OCI-LY7 (cell line): ENCODE measurements at regions not wholly inside any gene's neighbourhood (a gene's known extent, or its start where the extent isn't known, plus 50 kb on each side); places are given as distances from the start of the nearest gene placed in this dataset.

Source experiments
- BruUV-seq: library from RNA; stranded (reverse); fragments of 400-500 nt; replicated peaks from 2 replicates; lab custom pipeline; 2021; lab: Mats Ljungman, UMichigan
- CTCF ChIA-PET: fragments of 300-600 bp; sonication (Branson Sonifier 250); formaldehyde crosslinking; loops from one replicate; lab custom pipeline; 2022; ENCODE audit warnings: antibody characterized with exemption; ENCODE audit not compliant: unreplicated experiment; lab: Charles Lee
- POLR2A ChIA-PET: fragments of 300-600 bp; sonication (Branson Sonifier 250); formaldehyde crosslinking; loops from one replicate; lab custom pipeline; 2022; ENCODE audit warnings: antibody characterized with exemption; lab: Charles Lee
- DNase-seq: peaks from one replicate; pipeline ENCODE4 v3.0.0-alpha.2; 2015; ENCODE audit warnings: low spot score
- H2AFZ ChIP-seq: fragments of 200-600 bp; sonication (generic), shearing (Covaris generic); 2 replicates; pipeline ENCODE4 v1.6.1; 2014; ENCODE audit warnings: mild to moderate bottlenecking, antibody characterized with exemption, low read length, moderate library complexity
- H3K27ac ChIP-seq: fragments of 200-600 bp; sonication (generic); 2 replicates; pipeline ENCODE4 v1.5.1; 2014; ENCODE audit warnings: mixed run types, low read depth, mild to moderate bottlenecking, moderate library complexity, low read length, inconsistent platforms; ENCODE audit not compliant: poor library complexity, severe bottlenecking
- H3K36me3 ChIP-seq: fragments of 200-600 bp; sonication (generic); 2 replicates; pipeline ENCODE4 v1.6.1; 2014; ENCODE audit warnings: mild to moderate bottlenecking, antibody characterized with exemption, low read length, moderate library complexity, mixed read lengths; ENCODE audit not compliant: insufficient read depth
- H3K4me1 ChIP-seq: fragments of 200-600 bp; sonication (generic); 2 replicates; pipeline ENCODE4 v1.5.1; 2014; ENCODE audit warnings: mild to moderate bottlenecking, low read length; ENCODE audit not compliant: insufficient read depth, poor library complexity, severe bottlenecking
- H3K4me2 ChIP-seq: fragments of 200-600 bp; sonication (generic); 2 replicates; pipeline ENCODE4 v1.6.1; 2014; ENCODE audit warnings: mild to moderate bottlenecking, low read length
- H3K4me3 ChIP-seq: fragments of 200-600 bp; sonication (generic); 2 replicates; pipeline ENCODE4 v1.5.1; 2014; ENCODE audit warnings: mild to moderate bottlenecking, low read depth, low read length; ENCODE audit not compliant: poor library complexity, severe bottlenecking
- H3K79me2 ChIP-seq: fragments of 200-600 bp; sonication (generic); 2 replicates; pipeline ENCODE4 v1.6.1; 2016; ENCODE audit warnings: low read depth, mild to moderate bottlenecking, low read length, moderate library complexity, mixed read lengths; ENCODE audit not compliant: insufficient read depth
- H3K9me2 ChIP-seq: fragments of 200-600 bp; sonication (generic); 2 replicates; pipeline ENCODE4 v1.6.1; 2016; ENCODE audit warnings: mild to moderate bottlenecking, low read length, mixed read lengths; ENCODE audit not compliant: insufficient read depth
- H3K9me3 ChIP-seq: fragments of 200-600 bp; sonication (generic); 2 replicates; pipeline ENCODE4 v1.6.1; 2014; ENCODE audit warnings: mild to moderate bottlenecking, mixed run types, low read length, mixed read lengths
- H4K20me1 ChIP-seq: fragments of 200-600 bp; sonication (generic); 2 replicates; pipeline ENCODE4 v1.6.1; 2014; ENCODE audit warnings: mild to moderate bottlenecking, antibody characterized with exemption, low read length, moderate library complexity, mixed read lengths; ENCODE audit not compliant: insufficient read depth
- CTCF ChIP-seq: fragments of 200-600 bp; sonication (generic); conservative IDR thresholded peaks from 2 replicates; pipeline ENCODE4 v1.5.1; 2014; ENCODE audit warnings: mild to moderate bottlenecking, antibody characterized with exemption, low read length, moderate library complexity, mixed read lengths
- EZH2phosphoT487 ChIP-seq: fragments of 200-600 bp; sonication (generic); IDR thresholded peaks from 2 replicates; pipeline ENCODE4 v1.6.1; 2018; ENCODE audit warnings: low read depth, borderline replicate concordance, mild to moderate bottlenecking, mixed run types, antibody characterized with exemption, low read length, moderate library complexity, mixed read lengths
- intact Hi-C: fragments of 100-400 bp; cut with micrococcal nuclease; formaldehyde crosslinking; loops from one replicate; pipeline ENCODE4 v1.10.0; 2022; ENCODE audit not compliant: unreplicated experiment

GRCh38 chr16:79794941-79795340, 194.4 kb upstream of the MAF start:
- H3K79me2 ChIP-seq = no peaks in the 10 kb centered on the region
- intact Hi-C loops = no loop called here
- no peak for DNase-seq
- H3K36me3 ChIP-seq = no peaks in the 10 kb centered on the region
- H3K27ac ChIP-seq = no peak overlapping the region
- H3K4me1 ChIP-seq = no peaks in the 10 kb centered on the region
- H4K20me1 ChIP-seq = no peaks in the 10 kb centered on the region
- H3K4me2 ChIP-seq = no peak overlapping the region
- ChIA-PET CTCF (no interaction called here), POLR2A (no interaction called here)
- no peak overlapping the region for H2AFZ ChIP-seq
- no peaks in the 10 kb centered on the region for H3K9me2 ChIP-seq
- TF ChIP-seq EZH2phosphoT487 = no peak
- no TSS peak for BruUV-seq
- H3K4me3 ChIP-seq = no peak overlapping the region
- H3K9me3 ChIP-seq = no peaks in the 10 kb centered on the region

- Histone ChIP-seq H3K27ac (no peak overlapping the region), H3K9me2 (no peaks in the 10 kb centered on the region), H3K36me3 (no peaks in the 10 kb centered on the region), H3K4me2 (no peak overlapping the region), H2AFZ (no peak overlapping the region), H3K79me2 (no peaks in the 10 kb centered on the region), H3K4me3 (no peak overlapping the region), H3K4me1 (no peaks in the 10 kb centered on the region), H3K9me3 (no peaks in the 10 kb centered on the region), H4K20me1 (no peaks in the 10 kb centered on the region)
- ChIA-PET POLR2A (interaction anchor here (0.6 kb wide), 1 partner anchor 17 kb away, joined by 3 read pairs; no protein-coding TSS in a partner anchor), CTCF (no interaction called here)
- no TSS peak for BruUV-seq
- TF ChIP-seq CTCF = no peak
- no peak for TF ChIP-seq EZH2phosphoT487
- intact Hi-C loops = no loop called here
- DNase-seq = no peak
Measured at GRCh38 chr16:79792664-79793351, 192.3 kb upstream of the MAF start.

GRCh38 chr16:79792076-79792475, 191.5 kb upstream of the MAF start:
- no peaks in the 10 kb centered on the region for H3K36me3 ChIP-seq
- no TSS peak for BruUV-seq
- H3K4me1 ChIP-seq = no peaks in the 10 kb centered on the region
- DNase-seq = no peak
- H3K79me2 ChIP-seq = no peaks in the 10 kb centered on the region
- CTCF ChIA-PET = no interaction called here
- no peak overlapping the region for H3K4me2 ChIP-seq
- H3K9me3 ChIP-seq = no peaks in the 10 kb centered on the region
- H3K27ac ChIP-seq = no peak overlapping the region
- intact Hi-C loops = no loop called here
- POLR2A ChIA-PET = interaction anchor here (0.6 kb wide), 1 partner anchor 16 kb away, joined by 3 read pairs; no protein-coding TSS in a partner anchor
- no peak overlapping the region for H3K4me3 ChIP-seq
- TF ChIP-seq EZH2phosphoT487 (no peak), CTCF (no peak)
- no peaks in the 10 kb centered on the region for H4K20me1 ChIP-seq
- no peaks in the 10 kb centered on the region for H3K9me2 ChIP-seq
- no peak overlapping the region for H2AFZ ChIP-seq
